ENCODE measurements at regions not wholly inside any gene's neighbourhood (a gene's known extent, or its start where the extent isn't known, plus 50 kb on each side); places are given as distances from the start of the nearest gene placed in this dataset.
A peak's percentile ranks its signal among the peaks of the same experiment; 100 is the strongest.

DNA sequence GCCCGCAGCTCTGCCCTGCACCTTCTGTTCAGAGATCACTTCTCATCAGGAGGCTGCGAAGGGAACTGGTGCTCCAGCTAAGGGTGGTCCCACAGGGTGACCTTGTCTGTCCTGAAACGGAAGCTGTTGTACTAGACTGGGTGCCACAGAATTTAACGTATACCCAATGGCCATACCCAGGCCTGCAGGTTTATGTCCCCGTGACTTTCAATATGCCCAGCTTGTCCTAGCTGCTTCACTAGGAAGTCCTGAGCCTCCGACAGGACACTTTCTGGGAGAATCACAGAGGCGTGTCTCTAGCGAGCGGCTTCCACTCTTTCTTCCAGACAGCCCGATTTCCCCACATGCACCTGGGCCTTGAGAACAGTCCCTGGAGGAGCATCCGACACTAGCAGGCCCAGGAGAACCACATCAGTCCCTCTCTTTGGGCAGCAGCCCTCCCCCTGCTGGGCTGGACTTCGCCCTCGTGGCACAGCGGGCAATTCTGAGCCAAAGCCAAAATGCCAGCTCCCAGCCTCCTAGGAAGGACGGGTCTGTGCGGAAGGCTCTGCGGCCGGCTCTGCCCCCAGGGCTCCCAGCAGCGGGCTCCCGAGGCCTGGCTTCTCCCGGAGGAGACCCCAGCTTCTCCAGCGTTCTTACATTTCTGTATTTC lies 91.9 kb upstream of the OTOS start:
- intact Hi-C loops (cut with micrococcal nuclease) = loop anchor here (5.0 kb wide), 1 partner anchor 140 kb away; no protein-coding TSS in a partner anchor
- Histone ChIP-seq H3K36me3 (ENCODE audit: low read depth, low read length) (no peaks in the 10 kb centered on the region), H3K27me3 (ENCODE audit: low read length) (no peaks in the 10 kb centered on the region), H3K9ac (ENCODE audit: low read length) (0 out of 2 replicates have a peak overlapping the region, but pooled peaks have one; percentile 1), H3K4me3 (ENCODE audit: low read length) (peak overlapping the region; percentile 68; the same call in 1 of the 2 replicates), H3K79me2 (ENCODE audit: low read length) (no peaks in the 10 kb centered on the region), H3K9me2 (replicated peaks; ENCODE audit: low read length) (no peaks in the 10 kb centered on the region), H3K4me1 (ENCODE audit: insufficient read depth, low read length) (peaks cover 4% of the 10 kb centered on the region), H3F3A (ENCODE audit: low read length, unreplicated experiment) (no peaks in the 10 kb centered on the region), H3K4me2 (ENCODE audit: low read length) (peak overlapping the region; percentile 93), H2AFZ (ENCODE audit: low read length) (peak overlapping the region; percentile 84; the same call in 1 of the 2 replicates), H3K27ac (ENCODE audit: low read length) (no peak overlapping the region), H3K9me3 (ENCODE audit: low read length) (0 out of 2 replicates have a peak, but pooled peaks cover 5% of the 10 kb centered on the region), H4K20me1 (ENCODE audit: low read length) (no peaks in the 10 kb centered on the region)
- TF ChIP-seq EZH2 (IDR thresholded peaks at IDR 0.05; ENCODE audit: low read length, unreplicated experiment) (no peak), EZH2phosphoT487 (IDR thresholded peaks at IDR 0.05; ENCODE audit: borderline replicate concordance, low read length) (no peak)
- TF ChIP-seq, protein P1, sequence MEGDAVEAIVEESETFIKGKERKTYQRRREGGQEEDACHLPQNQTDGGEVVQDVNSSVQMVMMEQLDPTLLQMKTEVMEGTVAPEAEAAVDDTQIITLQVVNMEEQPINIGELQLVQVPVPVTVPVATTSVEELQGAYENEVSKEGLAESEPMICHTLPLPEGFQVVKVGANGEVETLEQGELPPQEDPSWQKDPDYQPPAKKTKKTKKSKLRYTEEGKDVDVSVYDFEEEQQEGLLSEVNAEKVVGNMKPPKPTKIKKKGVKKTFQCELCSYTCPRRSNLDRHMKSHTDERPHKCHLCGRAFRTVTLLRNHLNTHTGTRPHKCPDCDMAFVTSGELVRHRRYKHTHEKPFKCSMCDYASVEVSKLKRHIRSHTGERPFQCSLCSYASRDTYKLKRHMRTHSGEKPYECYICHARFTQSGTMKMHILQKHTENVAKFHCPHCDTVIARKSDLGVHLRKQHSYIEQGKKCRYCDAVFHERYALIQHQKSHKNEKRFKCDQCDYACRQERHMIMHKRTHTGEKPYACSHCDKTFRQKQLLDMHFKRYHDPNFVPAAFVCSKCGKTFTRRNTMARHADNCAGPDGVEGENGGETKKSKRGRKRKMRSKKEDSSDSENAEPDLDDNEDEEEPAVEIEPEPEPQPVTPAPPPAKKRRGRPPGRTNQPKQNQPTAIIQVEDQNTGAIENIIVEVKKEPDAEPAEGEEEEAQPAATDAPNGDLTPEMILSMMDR (conservative IDR thresholded peaks at IDR 0.05; ENCODE audit: low read depth, low read length) = no peak
- POLR2A ChIA-PET (ENCODE audit: unreplicated experiment) = no interaction called here
- no peak for ATAC-seq
- DNase-seq = no peak
- CTCF ChIA-PET = interaction anchor here (1.0 kb wide), 1 partner anchor 218 kb away, joined by 3 read pairs; no protein-coding TSS in a partner anchor
- no TSS peak for BruUV-seq (replicated peaks)

DNA sequence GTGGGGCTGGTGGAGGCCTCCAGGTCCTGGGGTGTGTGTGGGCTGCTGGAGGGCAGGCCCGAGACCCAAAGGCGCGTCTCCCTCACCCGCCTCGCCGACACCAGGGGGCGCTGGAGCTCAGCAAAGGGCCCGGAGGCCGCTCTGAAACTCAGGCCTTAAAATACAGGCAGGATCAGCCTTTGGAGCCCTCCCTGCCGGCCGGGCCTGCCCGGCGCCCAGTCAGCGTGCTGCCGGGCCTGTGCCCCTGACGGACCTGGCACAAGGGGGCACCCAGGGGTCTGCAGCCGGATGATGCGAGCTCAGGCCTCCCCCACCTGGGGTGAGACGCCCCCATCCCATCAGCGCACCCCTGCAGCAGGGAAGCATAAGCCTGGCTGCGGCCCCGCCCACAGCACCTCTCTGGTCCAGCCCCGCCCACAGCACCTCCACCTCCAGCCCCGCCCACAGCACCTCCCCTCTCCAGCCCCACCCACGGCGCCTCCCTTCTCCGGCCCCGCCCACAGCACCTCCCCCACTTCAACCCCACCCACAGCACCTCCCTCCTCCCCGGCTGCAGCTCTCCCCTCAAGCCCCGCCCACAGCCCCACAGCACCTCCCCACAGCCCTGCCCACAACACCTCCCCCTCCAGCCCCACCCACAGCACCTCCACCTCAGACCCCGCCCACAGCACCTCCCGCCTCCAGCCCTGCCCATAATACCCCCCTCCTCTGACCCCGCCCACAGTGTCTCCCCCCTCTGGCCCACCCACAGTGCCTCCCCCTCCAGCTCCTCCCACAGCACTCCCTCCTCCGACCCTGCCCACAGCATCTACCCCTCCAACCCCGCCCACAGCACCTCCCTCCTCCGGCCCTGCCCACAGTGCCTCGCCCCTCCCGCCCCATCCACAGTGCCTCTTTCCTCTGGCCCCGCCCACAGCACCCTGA lies 92.8 kb upstream of the OTOS start:
- CTCF ChIA-PET = interaction anchor here (1.0 kb wide), 1 partner anchor 217 kb away, joined by 3 read pairs; no protein-coding TSS in a partner anchor
- H3K9me3 ChIP-seq (ENCODE audit: low read length) = 0 out of 2 replicates have a peak, but pooled peaks cover 5% of the 10 kb centered on the region
- peak overlapping the region; percentile 93 for H3K4me2 ChIP-seq (ENCODE audit: low read length)
- ATAC-seq (peak; percentile 87), DNase-seq (peak; percentile 84)
- peak overlapping the region; percentile 84 for H2AFZ ChIP-seq (ENCODE audit: low read length)
- H3F3A ChIP-seq (ENCODE audit: low read length, unreplicated experiment) = peaks cover 2% of the 10 kb centered on the region
- no peak overlapping the region for H3K27ac ChIP-seq (ENCODE audit: low read length)
- BruUV-seq (replicated peaks) = no TSS peak
- POLR2A ChIA-PET (ENCODE audit: unreplicated experiment) = interaction anchor here (0.7 to 0.8 kb wide), 2 partner anchors 137 to 832 kb away, joined by 3 to 4 read pairs; no protein-coding TSS in a partner anchor
- H3K27me3 ChIP-seq (ENCODE audit: low read length) = no peaks in the 10 kb centered on the region
- H3K9ac ChIP-seq (ENCODE audit: low read length) = 0 out of 2 replicates have a peak overlapping the region, but pooled peaks have one; percentile 1
- H3K4me3 ChIP-seq (ENCODE audit: low read length) = peak overlapping the region; percentile 68
- intact Hi-C loops (cut with micrococcal nuclease) = loop anchor here (1.0 to 5.0 kb wide), 2 partner anchors 139 to 205 kb away; no protein-coding TSS in a partner anchor
- H3K9me2 ChIP-seq (replicated peaks; ENCODE audit: low read length) = no peaks in the 10 kb centered on the region
- H3K36me3 ChIP-seq (ENCODE audit: low read depth, low read length) = no peaks in the 10 kb centered on the region
- TF ChIP-seq, protein P1 (conservative IDR thresholded peaks at IDR 0.05; ENCODE audit: low read depth, low read length) = peak; percentile 83
- TF ChIP-seq EZH2 (IDR thresholded peaks at IDR 0.05; ENCODE audit: low read length, unreplicated experiment) = no peak
- no peak for TF ChIP-seq EZH2phosphoT487 (IDR thresholded peaks at IDR 0.05; ENCODE audit: borderline replicate concordance, low read length)
- no peaks in the 10 kb centered on the region for H3K79me2 ChIP-seq (ENCODE audit: low read length)
- no peaks in the 10 kb centered on the region for H4K20me1 ChIP-seq (ENCODE audit: low read length)
- peaks cover 12% of the 10 kb centered on the region for H3K4me1 ChIP-seq (ENCODE audit: insufficient read depth, low read length)
